ENCODE measurements at regions not wholly inside any gene's neighbourhood (a gene's known extent, or its start where the extent isn't known, plus 50 kb on each side); places are given as distances from the start of the nearest gene placed in this dataset.

- H2AFZ ChIP-seq (ENCODE audit: insufficient read depth, low read depth, low read length, poor library complexity, severe bottlenecking): no peak overlapping the region
- no peaks in the 10 kb centered on the region for H3K27me3 Mint-ChIP-seq
These were observed 147.8 kb downstream of the TENT4A start for GRCh38 chr5:6861036-6861435.

GRCh38 chr5:6861667-6862066 is 148.4 kb downstream of the TENT4A start:
- H3K4me1 Mint-ChIP-seq: no peaks in the 10 kb centered on the region
- DNase-seq: no peak
- no peak overlapping the region for H3K4me2 ChIP-seq (replicated peaks; ENCODE audit: low read depth, low read length, poor library complexity, severe bottlenecking)
- no peaks in the 10 kb centered on the region for H3K36me3 ChIP-seq (replicated peaks in 1 of 2; ENCODE audit: control extremely low read depth in 1 of 2, control insufficient read depth in 1 of 2, extremely low read depth in 1 of 2, insufficient read depth in 2 of 2, low read length in 1 of 2)
- no peak overlapping the region for H3K27ac ChIP-seq (ENCODE audit: low read length in 2 of 2)
- H2AFZ ChIP-seq (ENCODE audit: insufficient read depth, low read depth, low read length, poor library complexity, severe bottlenecking): no peak overlapping the region
- ATAC-seq (ENCODE audit: low read depth): no peak
- H4K20me1 ChIP-seq (ENCODE audit: control insufficient read depth, insufficient read depth, low read length, poor library complexity, severe bottlenecking): no peaks in the 10 kb centered on the region
- H3K9ac ChIP-seq (ENCODE audit: low read length): no peak overlapping the region
- TF ChIP-seq CTCF (IDR thresholded peaks at IDR 0.05) (no peak), EZH2 (IDR thresholded peaks at IDR 0.05; ENCODE audit: borderline replicate concordance, insufficient read depth, low read depth, low read length, poor library complexity, severe bottlenecking) (no peak)
- POLR2A ChIA-PET: no interaction called here
- H3K4me1 ChIP-seq (ENCODE audit: control insufficient read depth in 2 of 2, insufficient read depth in 2 of 2, low read length in 2 of 2): no peaks in the 10 kb centered on the region
- peaks cover 0 to 11% (median 0%) of the 10 kb centered on the region in 3 donors for H3K9me3 ChIP-seq (ENCODE audit: control extremely low read depth in 1 of 3, control insufficient read depth in 2 of 3, insufficient read depth in 1 of 3, low read length in 2 of 3)
- H3K4me3 Mint-ChIP-seq: no peak overlapping the region
- H3K79me2 ChIP-seq (ENCODE audit: control insufficient read depth, insufficient read depth, low read length): no peaks in the 10 kb centered on the region
- intact Hi-C loops (cut with micrococcal nuclease): no loop called here
- H3K9me3 Mint-ChIP-seq (ENCODE audit: insufficient read depth): no peaks in the 10 kb centered on the region
- CTCF ChIA-PET: no interaction called here
- no peaks in the 10 kb centered on the region for H3K27me3 ChIP-seq (replicated peaks in 1 of 4; ENCODE audit: control extremely low read depth in 1 of 4, control insufficient read depth in 3 of 4, insufficient read depth in 4 of 4, low read length in 3 of 4)
- H3K27me3 Mint-ChIP-seq: no peaks in the 10 kb centered on the region
- WGBS (ENCODE audit: insufficient coverage): no CpG with 5 or more reads among the region's 3 CpGs
- no peak overlapping the region for H3K27ac Mint-ChIP-seq
- H3K4me3 ChIP-seq (ENCODE audit: control extremely low read depth in 1 of 5, extremely low read depth in 1 of 5, insufficient read depth in 1 of 5, low read depth in 2 of 5, low read length in 4 of 5): no peak overlapping the region

More at GRCh38 chr5:6861036-6861435, 147.8 kb downstream of the TENT4A start:
- intact Hi-C loops (cut with micrococcal nuclease): no loop called here
- Histone ChIP-seq H3K79me2 (ENCODE audit: control insufficient read depth, insufficient read depth, low read length) (no peaks in the 10 kb centered on the region), H3K36me3 (replicated peaks in 1 of 2; ENCODE audit: control extremely low read depth in 1 of 2, control insufficient read depth in 1 of 2, extremely low read depth in 1 of 2, insufficient read depth in 2 of 2, low read length in 1 of 2) (no peaks in the 10 kb centered on the region), H3K4me3 (ENCODE audit: control extremely low read depth in 1 of 5, extremely low read depth in 1 of 5, insufficient read depth in 1 of 5, low read depth in 2 of 5, low read length in 4 of 5) (no peak overlapping the region), H3K27ac (ENCODE audit: low read length in 2 of 2) (no peak overlapping the region), H4K20me1 (ENCODE audit: control insufficient read depth, insufficient read depth, low read length, poor library complexity, severe bottlenecking) (no peaks in the 10 kb centered on the region), H3K4me1 (ENCODE audit: control insufficient read depth in 2 of 2, insufficient read depth in 2 of 2, low read length in 2 of 2) (no peaks in the 10 kb centered on the region), H3K4me2 (replicated peaks; ENCODE audit: low read depth, low read length, poor library complexity, severe bottlenecking) (no peak overlapping the region), H3K9ac (ENCODE audit: low read length) (no peak overlapping the region), H3K27me3 (replicated peaks in 1 of 4; ENCODE audit: control extremely low read depth in 1 of 4, control insufficient read depth in 3 of 4, insufficient read depth in 4 of 4, low read length in 3 of 4) (no peaks in the 10 kb centered on the region), H3K9me3 (ENCODE audit: control extremely low read depth in 1 of 3, control insufficient read depth in 2 of 3, insufficient read depth in 1 of 3, low read length in 2 of 3) (peaks cover 0 to 12% (median 0%) of the 10 kb centered on the region in 3 donors)
- TF ChIP-seq CTCF (IDR thresholded peaks at IDR 0.05): no peak
- TF ChIP-seq EZH2 (IDR thresholded peaks at IDR 0.05; ENCODE audit: borderline replicate concordance, insufficient read depth, low read depth, low read length, poor library complexity, severe bottlenecking): no peak
- no peak for ATAC-seq (ENCODE audit: low read depth)
- Mint-ChIP-seq H3K4me1 (no peaks in the 10 kb centered on the region), H3K27ac (no peak overlapping the region), H3K4me3 (no peak overlapping the region), H3K9me3 (ENCODE audit: insufficient read depth) (no peaks in the 10 kb centered on the region)
- POLR2A ChIA-PET: no interaction called here
- WGBS (ENCODE audit: insufficient coverage): no CpG with 5 or more reads among the region's 3 CpGs
- DNase-seq: no peak
- CTCF ChIA-PET: no interaction called here
